HL-60 (cell line): ENCODE measurements at regions not wholly inside any gene's neighbourhood (a gene's known extent, or its start where the extent isn't known, plus 50 kb on each side); places are given as distances from the start of the nearest gene placed in this dataset.

Source experiments
- DNase-seq, 2 experiments: peaks; one replicate each; pipeline ENCODE4 v3.0.0-alpha.2; 2010 to 2020; ENCODE audit warnings: low read depth in 1 of 2, low spot score in 1 of 2
- H3K27ac ChIP-seq: fragments of 250-450 bp; sonication (Bioruptor Pico); replicated peaks from 2 replicates; pipeline ENCODE4 v1.5.1; 2020; ENCODE audit warnings: mild to moderate bottlenecking, moderate library complexity
- H3K27me3 ChIP-seq: fragments of 250-450 bp; sonication (Bioruptor Pico); 2 replicates; pipeline ENCODE4 v1.5.1; 2021; ENCODE audit warnings: mild to moderate bottlenecking, moderate library complexity; ENCODE audit not compliant: insufficient read depth, poor library complexity, severe bottlenecking
- H3K4me3 ChIP-seq: replicated peaks from 2 replicates; pipeline ENCODE4 v1.5.1; 2011; ENCODE audit warnings: mild to moderate bottlenecking, control low read depth, low read length; ENCODE audit not compliant: insufficient read depth
- GABPA ChIP-seq: IDR thresholded peaks from 2 replicates; pipeline ENCODE4 v1.6.1; 2012; ENCODE audit warnings: low read depth
- POLR2AphosphoS5 ChIP-seq: IDR thresholded peaks from 2 replicates; pipeline ENCODE4 v1.6.1; 2012; ENCODE audit warnings: low read depth
- SPI1 ChIP-seq: IDR thresholded peaks from 2 replicates; pipeline ENCODE4 v1.6.1; 2012; ENCODE audit warnings: low read depth, mild to moderate bottlenecking, borderline replicate concordance
- TF ChIP-seq, protein P1 (sequence below): IDR thresholded peaks from 2 replicates; pipeline ENCODE4 v1.6.1; 2012; ENCODE audit warnings: low read depth; ENCODE audit not compliant: insufficient replicate concordance
- TF ChIP-seq, protein P2 (sequence below): IDR thresholded peaks from one replicate; pipeline ENCODE4 v1.5.1; 2011; ENCODE audit warnings: low read length, control low read depth, inconsistent platforms; ENCODE audit not compliant: insufficient read depth

DNA sequence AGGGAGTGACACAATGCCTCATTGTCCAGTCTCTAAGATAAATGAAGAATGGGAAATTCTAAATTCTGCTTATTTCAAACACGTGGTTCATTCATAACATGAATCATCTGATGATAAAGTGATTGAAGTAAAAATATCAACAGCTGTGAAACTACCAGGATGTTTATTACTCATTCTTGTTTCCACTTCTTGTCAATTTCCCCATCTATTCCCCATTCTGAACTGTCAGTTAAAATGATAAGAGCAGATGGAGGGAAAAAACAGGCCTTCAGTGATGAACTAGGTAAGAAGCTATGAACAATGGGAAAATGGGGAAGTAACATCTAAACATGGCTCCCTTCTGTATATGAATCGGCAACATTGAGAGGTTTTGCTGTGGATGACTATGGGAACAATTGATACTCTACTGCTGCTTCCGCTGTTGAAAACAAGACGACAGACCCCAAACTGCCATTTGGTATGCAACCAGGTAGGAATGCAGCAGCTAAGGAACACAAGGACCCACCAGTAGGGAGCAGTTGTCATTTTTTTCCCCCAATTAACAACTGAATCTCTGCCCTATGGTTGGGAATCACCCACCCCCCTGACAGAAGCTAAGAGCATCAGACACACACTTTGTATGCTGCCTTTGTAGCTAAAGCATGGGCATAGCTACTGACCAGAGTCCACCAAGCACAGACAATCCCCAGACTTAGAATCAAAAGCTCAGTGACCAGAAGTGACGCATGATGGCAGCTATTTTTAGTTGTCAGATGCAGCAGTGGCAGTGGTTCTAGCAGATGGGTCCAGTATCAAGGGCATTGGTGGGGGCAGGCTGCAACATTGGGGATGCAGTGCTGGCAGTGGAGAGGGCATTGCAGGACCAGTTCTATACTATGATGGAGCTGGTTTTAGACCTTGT, 52.9 kb upstream of the ZNF366 start:
- no peak overlapping the region for H3K27ac ChIP-seq
- no peak overlapping the region for H3K4me3 ChIP-seq
- H3K27me3 ChIP-seq = no peaks in the 10 kb centered on the region
- TF ChIP-seq, protein P1, sequence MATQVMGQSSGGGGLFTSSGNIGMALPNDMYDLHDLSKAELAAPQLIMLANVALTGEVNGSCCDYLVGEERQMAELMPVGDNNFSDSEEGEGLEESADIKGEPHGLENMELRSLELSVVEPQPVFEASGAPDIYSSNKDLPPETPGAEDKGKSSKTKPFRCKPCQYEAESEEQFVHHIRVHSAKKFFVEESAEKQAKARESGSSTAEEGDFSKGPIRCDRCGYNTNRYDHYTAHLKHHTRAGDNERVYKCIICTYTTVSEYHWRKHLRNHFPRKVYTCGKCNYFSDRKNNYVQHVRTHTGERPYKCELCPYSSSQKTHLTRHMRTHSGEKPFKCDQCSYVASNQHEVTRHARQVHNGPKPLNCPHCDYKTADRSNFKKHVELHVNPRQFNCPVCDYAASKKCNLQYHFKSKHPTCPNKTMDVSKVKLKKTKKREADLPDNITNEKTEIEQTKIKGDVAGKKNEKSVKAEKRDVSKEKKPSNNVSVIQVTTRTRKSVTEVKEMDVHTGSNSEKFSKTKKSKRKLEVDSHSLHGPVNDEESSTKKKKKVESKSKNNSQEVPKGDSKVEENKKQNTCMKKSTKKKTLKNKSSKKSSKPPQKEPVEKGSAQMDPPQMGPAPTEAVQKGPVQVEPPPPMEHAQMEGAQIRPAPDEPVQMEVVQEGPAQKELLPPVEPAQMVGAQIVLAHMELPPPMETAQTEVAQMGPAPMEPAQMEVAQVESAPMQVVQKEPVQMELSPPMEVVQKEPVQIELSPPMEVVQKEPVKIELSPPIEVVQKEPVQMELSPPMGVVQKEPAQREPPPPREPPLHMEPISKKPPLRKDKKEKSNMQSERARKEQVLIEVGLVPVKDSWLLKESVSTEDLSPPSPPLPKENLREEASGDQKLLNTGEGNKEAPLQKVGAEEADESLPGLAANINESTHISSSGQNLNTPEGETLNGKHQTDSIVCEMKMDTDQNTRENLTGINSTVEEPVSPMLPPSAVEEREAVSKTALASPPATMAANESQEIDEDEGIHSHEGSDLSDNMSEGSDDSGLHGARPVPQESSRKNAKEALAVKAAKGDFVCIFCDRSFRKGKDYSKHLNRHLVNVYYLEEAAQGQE = no peak
- TF ChIP-seq SPI1 (no peak), POLR2AphosphoS5 (no peak), GABPA (no peak)
- no peak for DNase-seq

DNA sequence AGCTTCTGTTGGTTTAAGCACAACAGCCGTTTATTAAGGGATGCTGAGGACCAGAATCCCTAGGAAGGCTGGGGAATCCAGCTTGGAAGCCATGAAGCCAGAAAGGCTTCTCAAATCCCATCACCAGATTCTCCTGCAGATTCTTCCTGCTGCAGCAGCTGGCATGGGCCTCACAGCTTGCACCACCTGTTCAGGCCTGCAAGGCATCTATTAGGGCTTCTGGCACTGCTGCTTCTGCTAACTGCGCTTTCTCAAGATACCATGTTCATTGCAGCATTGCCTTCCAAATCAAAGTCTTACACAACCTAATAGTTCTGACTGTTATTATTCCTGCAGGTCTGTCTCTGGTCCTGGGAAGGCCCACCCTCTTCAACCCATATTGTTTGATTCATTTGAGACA, 51.2 kb upstream of the ZNF366 start:
- TF ChIP-seq POLR2AphosphoS5 (no peak), GABPA (no peak), SPI1 (no peak)
- TF ChIP-seq, protein P2, sequence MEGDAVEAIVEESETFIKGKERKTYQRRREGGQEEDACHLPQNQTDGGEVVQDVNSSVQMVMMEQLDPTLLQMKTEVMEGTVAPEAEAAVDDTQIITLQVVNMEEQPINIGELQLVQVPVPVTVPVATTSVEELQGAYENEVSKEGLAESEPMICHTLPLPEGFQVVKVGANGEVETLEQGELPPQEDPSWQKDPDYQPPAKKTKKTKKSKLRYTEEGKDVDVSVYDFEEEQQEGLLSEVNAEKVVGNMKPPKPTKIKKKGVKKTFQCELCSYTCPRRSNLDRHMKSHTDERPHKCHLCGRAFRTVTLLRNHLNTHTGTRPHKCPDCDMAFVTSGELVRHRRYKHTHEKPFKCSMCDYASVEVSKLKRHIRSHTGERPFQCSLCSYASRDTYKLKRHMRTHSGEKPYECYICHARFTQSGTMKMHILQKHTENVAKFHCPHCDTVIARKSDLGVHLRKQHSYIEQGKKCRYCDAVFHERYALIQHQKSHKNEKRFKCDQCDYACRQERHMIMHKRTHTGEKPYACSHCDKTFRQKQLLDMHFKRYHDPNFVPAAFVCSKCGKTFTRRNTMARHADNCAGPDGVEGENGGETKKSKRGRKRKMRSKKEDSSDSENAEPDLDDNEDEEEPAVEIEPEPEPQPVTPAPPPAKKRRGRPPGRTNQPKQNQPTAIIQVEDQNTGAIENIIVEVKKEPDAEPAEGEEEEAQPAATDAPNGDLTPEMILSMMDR = no peak
- TF ChIP-seq, protein P1 = no peak
- Histone ChIP-seq H3K27ac (no peak overlapping the region), H3K4me3 (no peak overlapping the region), H3K27me3 (no peaks in the 10 kb centered on the region)
- DNase-seq = no peak

DNA sequence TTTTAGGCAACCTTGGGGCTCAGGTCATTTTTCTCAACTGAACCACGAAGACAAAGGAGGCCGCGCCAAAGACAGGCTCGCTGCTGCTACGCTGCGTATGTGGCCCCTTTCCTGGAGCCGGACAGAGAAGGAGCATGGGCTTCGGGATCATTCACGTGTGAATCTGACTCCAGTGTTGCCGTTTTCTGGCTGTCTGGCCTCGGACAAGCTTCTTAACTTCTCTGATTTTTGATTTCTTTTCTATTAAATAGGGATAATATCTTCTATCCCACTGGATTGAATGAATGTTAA, 50.8 kb upstream of the ZNF366 start:
- Histone ChIP-seq H3K4me3 (no peak overlapping the region), H3K27ac (no peak overlapping the region), H3K27me3 (no peaks in the 10 kb centered on the region)
- no peak for DNase-seq
- no peak for TF ChIP-seq POLR2AphosphoS5
- TF ChIP-seq, protein P2 = no peak
- TF ChIP-seq, protein P1 = no peak
